ENCODE measurements at regions not wholly inside any gene's neighbourhood (a gene's known extent, or its start where the extent isn't known, plus 50 kb on each side); places are given as distances from the start of the nearest gene placed in this dataset.

DNA sequence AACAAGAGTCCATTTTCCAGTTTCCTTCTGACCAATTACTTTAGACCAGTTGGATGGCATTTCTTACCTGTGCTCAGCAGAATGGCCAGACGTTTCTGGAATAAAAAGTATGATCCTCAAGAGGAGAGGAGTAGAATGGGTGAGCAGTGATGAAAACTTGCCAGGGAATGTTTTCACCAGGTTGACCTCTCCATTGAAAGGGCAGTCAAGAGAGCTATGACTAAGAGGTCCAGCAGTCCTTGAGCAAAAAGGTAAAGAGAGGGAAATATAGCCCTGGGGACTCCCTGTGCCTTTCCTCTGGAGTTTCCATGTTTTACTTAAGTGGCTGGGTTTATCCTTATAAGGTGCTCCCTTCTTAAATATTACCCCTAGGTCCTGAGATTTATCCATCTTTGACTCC is 210.9 kb downstream of the TBX18 start:
- Histone ChIP-seq H3K4me3 (no peak overlapping the region), H3K36me3 (no peaks in the 10 kb centered on the region), H3K27ac (no peak overlapping the region), H3K4me1 (no peaks in the 10 kb centered on the region), H3K27me3 (no peaks in the 10 kb centered on the region), H3K9me3 (no peaks in the 10 kb centered on the region)
- intact Hi-C loops (cut with DNase I), result no loop called here
- WGBS, 2 donors, result 23 to 24% methylated on average over 1 of the region's 1 CpG
- TF ChIP-seq, protein P1, sequence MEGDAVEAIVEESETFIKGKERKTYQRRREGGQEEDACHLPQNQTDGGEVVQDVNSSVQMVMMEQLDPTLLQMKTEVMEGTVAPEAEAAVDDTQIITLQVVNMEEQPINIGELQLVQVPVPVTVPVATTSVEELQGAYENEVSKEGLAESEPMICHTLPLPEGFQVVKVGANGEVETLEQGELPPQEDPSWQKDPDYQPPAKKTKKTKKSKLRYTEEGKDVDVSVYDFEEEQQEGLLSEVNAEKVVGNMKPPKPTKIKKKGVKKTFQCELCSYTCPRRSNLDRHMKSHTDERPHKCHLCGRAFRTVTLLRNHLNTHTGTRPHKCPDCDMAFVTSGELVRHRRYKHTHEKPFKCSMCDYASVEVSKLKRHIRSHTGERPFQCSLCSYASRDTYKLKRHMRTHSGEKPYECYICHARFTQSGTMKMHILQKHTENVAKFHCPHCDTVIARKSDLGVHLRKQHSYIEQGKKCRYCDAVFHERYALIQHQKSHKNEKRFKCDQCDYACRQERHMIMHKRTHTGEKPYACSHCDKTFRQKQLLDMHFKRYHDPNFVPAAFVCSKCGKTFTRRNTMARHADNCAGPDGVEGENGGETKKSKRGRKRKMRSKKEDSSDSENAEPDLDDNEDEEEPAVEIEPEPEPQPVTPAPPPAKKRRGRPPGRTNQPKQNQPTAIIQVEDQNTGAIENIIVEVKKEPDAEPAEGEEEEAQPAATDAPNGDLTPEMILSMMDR (IDR thresholded peaks at IDR 0.05), result no peak
- DNase-seq (no peak), ATAC-seq (no peak)

DNA sequence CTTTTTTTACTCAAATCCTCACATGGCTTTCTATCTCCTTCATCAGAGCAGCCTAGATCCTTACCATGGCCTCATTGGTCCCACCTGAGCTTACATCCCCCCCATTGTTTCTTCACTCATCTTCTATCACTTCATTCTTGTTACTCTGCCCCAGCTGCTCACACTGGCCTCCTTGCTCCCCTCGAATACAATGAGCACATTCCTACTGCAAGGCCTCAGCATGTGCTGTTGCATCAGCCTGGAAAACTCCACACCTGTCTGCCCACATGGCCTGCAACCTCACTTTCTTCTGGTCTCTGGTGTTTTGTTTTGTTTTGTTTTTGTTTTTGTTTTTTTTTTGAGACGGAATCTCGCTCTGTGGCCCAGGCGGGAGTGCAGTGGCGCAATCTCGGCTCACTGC is 212.6 kb downstream of the TBX18 start:
- Histone ChIP-seq H3K9me3 (no peaks in the 10 kb centered on the region), H3K27me3 (no peaks in the 10 kb centered on the region), H3K4me1 (no peaks in the 10 kb centered on the region), H3K27ac (no peak overlapping the region), H3K4me3 (no peak overlapping the region), H3K36me3 (no peaks in the 10 kb centered on the region)
- TF ChIP-seq, protein P1 (IDR thresholded peaks at IDR 0.05), result no peak
- 95% methylated on average over 6 of the region's 6 CpGs for WGBS, 2 donors
- DNase-seq (no peak), ATAC-seq (no peak)
- intact Hi-C loops (cut with DNase I), result no loop called here

DNA sequence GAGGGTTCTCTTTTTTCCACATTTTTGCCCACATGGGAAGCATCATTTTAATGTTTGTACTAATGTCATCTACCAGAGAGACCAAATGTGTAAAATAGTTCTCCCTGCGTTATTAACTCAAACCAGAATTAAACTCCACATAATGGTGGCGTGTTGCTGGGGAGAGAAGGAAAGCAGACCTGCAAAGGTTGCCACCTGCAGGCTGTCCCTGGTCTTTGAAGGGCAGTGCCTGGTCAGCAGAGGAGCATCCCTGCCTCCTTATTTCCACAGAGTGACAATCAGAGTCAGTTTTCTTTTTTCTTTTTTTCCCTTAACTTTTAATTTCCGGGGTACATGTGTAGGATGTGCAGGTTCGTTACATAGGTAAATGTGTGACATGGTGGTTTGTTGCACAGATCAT is 214.5 kb downstream of the TBX18 start:
- intact Hi-C loops (cut with DNase I), result no loop called here
- Histone ChIP-seq H3K4me1 (no peaks in the 10 kb centered on the region), H3K4me3 (no peak overlapping the region), H3K9me3 (no peaks in the 10 kb centered on the region), H3K27me3 (no peaks in the 10 kb centered on the region), H3K27ac (no peak overlapping the region), H3K36me3 (no peaks in the 10 kb centered on the region)
- DNase-seq (no peak), ATAC-seq (no peak)
- 77 to 85% methylated on average over 4 of the region's 4 CpGs for whole genome bisulfite sequencing, 2 donors
- TF ChIP-seq, protein P1 (IDR thresholded peaks at IDR 0.05), result no peak

DNA sequence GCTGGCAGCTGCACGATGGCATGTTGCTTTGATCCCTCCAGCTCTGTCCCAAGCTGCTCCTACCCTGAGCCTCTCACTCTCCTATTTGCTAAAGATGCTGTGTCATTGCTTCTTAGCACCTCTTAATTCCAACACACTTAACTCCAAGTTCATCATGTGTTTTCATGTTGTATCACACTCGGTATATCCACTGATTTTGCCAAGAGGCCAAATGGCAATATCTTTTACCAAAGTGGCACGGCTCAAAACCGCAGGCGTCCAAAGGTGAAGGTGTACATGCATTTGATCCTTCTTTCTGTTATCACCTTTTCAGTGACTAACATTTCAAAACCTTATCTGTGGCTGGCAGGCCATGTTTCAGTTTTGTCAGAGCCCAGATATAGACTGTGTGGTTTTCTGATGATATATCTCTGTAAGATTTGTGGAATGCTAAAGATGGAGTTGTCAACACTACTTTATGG is 217.0 kb downstream of the TBX18 start:
- intact Hi-C loops (cut with DNase I), result no loop called here
- Histone ChIP-seq H3K4me3 (no peak overlapping the region), H3K4me1 (no peaks in the 10 kb centered on the region), H3K27ac (no peak overlapping the region), H3K9me3 (peaks cover 0 to 23% (median 10%) of the 10 kb centered on the region in 11 donors), H3K27me3 (no peaks in the 10 kb centered on the region), H3K36me3 (no peaks in the 10 kb centered on the region)
- no peak for DNase-seq
- ATAC-seq, result no peak
- TF ChIP-seq, protein P1 (IDR thresholded peaks at IDR 0.05), result no peak
- 44 to 47% methylated on average over 5 of the region's 5 CpGs for WGBS, 2 donors
